ENCODE measurements at regions not wholly inside any gene's neighbourhood (a gene's known extent, or its start where the extent isn't known, plus 50 kb on each side); places are given as distances from the start of the nearest gene placed in this dataset.

DNA sequence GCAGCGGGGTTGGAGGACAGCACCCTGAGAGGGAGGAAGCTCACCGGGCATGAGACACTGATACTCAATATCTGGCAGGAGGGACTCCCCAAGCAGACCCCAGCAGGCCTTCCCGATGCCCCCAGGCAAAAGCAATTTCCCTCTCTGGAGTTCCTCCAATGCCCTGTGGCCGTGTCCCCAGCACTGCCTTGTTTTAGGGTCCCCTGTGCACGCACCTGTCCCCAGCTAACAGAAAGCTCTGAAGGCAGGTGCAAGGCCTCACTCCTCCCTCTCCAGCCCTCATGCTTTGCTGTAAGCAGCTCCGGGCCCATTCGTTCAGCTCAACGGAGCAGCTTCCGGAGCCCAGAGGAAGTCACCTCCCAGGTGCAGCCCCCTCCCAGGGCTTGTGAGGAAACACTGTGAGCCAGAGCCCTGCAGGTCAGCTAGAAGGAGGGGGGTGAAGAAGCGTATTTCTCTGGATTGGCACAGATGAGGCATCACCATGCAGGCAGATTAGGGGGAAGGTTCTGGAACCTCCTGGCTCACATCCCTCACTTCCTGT, 50.3 kb upstream of the ID2 start:
- DNase-seq (ENCODE audit: low read depth in 3 of 3) = no peak
